Fibroblast of mammary gland (primary cell): ENCODE measurements at regions not wholly inside any gene's neighbourhood (a gene's known extent, or its start where the extent isn't known, plus 50 kb on each side); places are given as distances from the start of the nearest gene placed in this dataset.
"Not testable (repeated sequence)": the region's sequence is repeated elsewhere in the genome, so short reads cannot be mapped to it uniquely, and the experiment has no call there.

ENCODE experiments used
- DNase-seq: peaks from one replicate; pipeline ENCODE4 v3.0.0-alpha.2; 2010; ENCODE audit warnings: low read depth
- H3K4me3 ChIP-seq: 2 replicates; pipeline ENCODE4 v1.5.1; 2011; ENCODE audit warnings: low read depth, mild to moderate bottlenecking, low read length, moderate library complexity; ENCODE audit not compliant: control insufficient read depth
- TF ChIP-seq, protein P1 (sequence below): conservative IDR thresholded peaks from 2 replicates; pipeline ENCODE4 v1.5.1; 2011; ENCODE audit warnings: low read depth, low read length, inconsistent platforms; ENCODE audit not compliant: control insufficient read depth, insufficient read depth

DNA sequence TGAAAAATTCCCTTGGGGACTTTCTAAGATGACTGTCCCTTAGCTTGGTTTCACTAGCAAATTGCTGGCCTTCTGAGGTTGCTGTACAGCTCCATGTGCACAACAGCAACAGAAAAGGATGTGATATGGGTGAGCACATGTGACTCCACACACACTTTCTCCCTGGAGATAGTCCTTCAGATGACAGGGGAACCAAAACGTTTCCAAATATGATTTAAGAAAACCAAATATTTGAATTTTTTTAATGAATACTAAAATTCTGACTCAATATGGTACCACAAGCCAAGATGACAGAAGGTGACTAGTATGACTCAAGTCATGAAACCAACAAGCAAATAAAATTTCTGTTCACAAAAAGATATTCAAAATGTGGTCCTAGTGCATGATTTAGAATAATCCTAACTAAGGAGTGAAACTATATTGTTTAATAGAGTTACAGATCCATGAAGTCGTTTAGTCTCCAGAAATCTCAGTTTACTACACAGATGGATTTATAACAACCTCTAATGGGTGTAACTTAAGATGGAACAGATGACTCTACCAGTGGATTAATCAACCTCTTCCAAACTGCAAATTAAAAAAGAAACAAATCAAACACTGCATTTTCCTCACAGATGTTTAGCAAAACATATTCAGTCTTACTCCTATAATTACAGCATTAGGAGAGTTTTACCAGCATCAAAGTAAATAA lies 144.8 kb upstream of the PIK3R1 start:
- peak; percentile 45 for DNase-seq
- no peak overlapping the region for H3K4me3 ChIP-seq
- TF ChIP-seq, protein P1, sequence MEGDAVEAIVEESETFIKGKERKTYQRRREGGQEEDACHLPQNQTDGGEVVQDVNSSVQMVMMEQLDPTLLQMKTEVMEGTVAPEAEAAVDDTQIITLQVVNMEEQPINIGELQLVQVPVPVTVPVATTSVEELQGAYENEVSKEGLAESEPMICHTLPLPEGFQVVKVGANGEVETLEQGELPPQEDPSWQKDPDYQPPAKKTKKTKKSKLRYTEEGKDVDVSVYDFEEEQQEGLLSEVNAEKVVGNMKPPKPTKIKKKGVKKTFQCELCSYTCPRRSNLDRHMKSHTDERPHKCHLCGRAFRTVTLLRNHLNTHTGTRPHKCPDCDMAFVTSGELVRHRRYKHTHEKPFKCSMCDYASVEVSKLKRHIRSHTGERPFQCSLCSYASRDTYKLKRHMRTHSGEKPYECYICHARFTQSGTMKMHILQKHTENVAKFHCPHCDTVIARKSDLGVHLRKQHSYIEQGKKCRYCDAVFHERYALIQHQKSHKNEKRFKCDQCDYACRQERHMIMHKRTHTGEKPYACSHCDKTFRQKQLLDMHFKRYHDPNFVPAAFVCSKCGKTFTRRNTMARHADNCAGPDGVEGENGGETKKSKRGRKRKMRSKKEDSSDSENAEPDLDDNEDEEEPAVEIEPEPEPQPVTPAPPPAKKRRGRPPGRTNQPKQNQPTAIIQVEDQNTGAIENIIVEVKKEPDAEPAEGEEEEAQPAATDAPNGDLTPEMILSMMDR, result no peak

DNA sequence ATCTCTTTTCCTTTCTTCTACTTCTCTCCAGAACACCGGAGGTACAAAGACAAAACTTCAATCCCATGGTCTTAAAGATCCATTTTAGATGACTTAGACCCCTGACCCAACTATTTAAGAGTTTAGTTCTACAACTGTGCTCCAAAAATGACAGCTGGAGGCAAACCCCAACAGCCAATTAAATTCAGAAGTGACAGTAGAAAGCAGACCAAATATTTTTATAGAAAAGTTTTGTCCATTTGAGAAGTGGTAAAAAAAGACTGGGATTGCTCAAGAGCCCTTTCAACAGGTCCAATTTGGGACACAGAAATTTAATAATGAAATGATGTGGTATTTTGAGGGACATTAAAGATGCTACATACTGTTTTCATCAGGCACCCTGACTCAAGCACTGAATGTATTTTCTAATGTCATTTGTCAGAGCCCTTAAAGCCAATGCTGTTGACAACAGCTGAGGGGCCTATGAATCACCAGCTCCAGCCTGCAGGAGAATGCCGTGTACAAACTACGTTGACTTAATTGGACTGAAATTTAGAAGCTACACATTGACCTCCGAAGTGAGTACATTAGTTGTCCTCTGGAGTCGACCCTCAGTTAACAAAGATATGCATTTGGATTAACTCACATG lies 147.5 kb upstream of the PIK3R1 start:
- no peak overlapping the region for H3K4me3 ChIP-seq
- TF ChIP-seq, protein P1, result no peak

DNA sequence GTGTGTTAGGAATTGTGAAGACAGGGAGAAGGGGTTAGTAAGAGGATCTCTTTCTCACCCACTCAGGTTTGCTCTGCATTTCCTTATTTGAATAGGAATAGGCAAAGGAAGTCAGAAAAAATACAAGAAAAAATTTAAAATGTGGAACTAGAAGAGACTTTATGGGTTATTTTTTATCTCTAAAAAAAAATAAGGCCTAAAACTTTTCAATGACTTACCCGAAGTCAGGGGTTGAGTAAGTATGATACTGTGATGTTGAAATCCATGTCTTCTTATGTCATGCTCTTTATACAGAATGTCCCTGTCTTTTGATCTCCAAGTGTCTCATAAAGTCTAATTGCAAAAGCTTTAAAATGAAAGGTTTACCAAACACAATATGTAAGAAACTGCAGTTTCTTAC lies 148.3 kb upstream of the PIK3R1 start:
- peak; percentile 63 for DNase-seq
- no peak overlapping the region for H3K4me3 ChIP-seq
- TF ChIP-seq, protein P1, result no peak

More for the DNA sequence above, 147.5 kb upstream of the PIK3R1 start:
- DNase-seq, result peak; percentile 75

DNA sequence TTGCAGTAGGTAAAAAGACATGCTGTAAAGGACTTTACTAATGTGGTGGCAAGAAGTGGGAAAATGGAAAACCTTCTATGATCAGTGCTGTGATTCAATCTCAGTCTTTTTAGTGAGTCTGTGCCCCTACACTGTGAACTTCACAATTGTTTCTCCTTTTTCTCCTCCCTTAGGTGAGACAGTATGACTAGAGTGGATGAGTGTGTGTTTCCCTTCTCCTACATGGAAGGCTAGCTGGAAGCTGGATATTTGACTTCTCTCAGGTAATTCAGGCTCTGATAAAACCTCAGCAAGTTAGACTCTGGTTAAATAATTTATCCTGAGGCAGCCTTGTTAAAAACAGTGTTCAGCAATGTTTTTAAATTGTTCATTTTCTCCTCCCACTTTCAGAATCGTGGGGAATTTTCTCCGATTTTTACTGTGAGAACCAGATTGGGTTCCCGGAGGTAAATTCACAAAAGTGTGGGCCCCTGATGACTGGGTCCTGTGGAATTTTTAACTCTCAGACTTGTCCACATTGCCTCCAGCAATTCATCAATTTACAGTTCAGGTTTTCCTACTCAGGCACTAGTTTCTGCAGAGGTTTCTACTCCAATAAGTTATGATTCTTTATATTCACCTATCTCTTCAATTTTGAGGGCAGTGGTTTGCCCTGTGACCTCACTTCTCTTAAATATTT lies 149.1 kb upstream of the PIK3R1 start:
- no peak for DNase-seq
- H3K4me3 ChIP-seq, result no peak overlapping the region
- TF ChIP-seq, protein P1, result no peak

DNA sequence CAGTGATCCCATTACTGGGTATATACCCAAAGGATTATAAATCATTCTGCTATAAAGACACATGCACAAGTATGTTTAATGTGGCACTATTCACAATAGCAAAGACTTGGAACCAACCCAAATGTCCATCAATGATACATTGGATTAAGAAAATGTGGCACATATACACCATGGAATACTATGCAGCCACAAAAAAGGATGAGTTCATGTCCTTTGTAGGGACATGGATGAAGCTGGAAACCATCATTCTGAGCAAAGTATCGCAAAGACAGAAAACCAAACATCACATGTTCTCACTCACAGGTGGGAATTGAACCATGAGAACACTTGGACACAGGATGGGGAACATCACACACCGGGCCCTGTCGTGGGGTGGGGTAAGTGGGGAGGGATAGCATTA lies 150.2 kb upstream of the PIK3R1 start:
- DNase-seq, H3K4me3 ChIP-seq: not testable (repeated sequence)

DNA sequence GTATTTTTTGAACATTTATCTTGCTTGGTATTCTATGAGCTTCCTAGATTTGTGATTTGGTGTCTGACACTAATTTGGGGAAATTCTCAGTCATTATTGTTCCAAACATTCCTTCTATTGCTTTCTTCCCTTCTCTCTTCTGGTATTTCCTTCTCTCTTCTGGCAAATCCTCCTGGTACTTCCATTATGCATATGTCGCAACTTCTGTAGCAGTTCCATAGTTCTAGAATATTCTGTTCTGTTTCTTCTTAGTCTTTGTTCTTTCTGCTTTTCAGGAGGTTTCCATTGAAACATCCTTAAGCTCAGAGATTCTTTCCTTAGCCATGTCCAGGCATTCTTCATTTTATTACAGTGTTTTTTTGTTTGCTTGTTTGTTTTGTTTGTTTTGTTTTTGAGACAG lies 155.2 kb upstream of the PIK3R1 start:
- TF ChIP-seq, protein P1, result no peak
- no peak overlapping the region for H3K4me3 ChIP-seq
- DNase-seq, result no peak

DNA sequence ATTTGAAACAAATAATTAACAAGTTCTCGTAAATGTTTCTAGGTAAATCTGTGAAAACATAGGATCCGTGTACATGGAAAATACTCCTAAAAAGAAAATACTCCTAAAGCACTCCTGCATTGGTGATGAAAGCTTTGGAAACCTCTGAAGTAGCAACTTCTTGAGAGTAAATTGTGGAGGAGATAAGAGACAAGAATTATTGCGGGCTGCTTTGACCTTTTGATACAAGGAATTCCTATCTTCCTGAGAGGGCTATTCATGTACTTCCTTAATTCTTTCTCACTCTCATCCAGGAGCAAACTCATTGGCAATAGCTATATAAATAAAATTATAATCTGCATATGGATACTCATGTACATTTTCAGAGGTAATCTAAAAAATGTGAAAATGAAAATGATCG lies 158.4 kb upstream of the PIK3R1 start:
- no peak for DNase-seq
- TF ChIP-seq, protein P1, result no peak
- H3K4me3 ChIP-seq, result no peak overlapping the region
